ENCODE measurements at regions not wholly inside any gene's neighbourhood (a gene's known extent, or its start where the extent isn't known, plus 50 kb on each side); places are given as distances from the start of the nearest gene placed in this dataset.
A peak's percentile ranks its signal among the peaks of the same experiment; 100 is the strongest.
"Not testable (repeated sequence)": the region's sequence is repeated elsewhere in the genome, so short reads cannot be mapped to it uniquely, and the experiment has no call there.

- Histone ChIP-seq H3K27ac (no peak overlapping the region), H3K4me3 (no peak overlapping the region)
- no peak for TF ChIP-seq CTCF (IDR thresholded peaks at IDR 0.05)
- no peak for DNase-seq (ENCODE audit: low spot score)
These were observed 67.8 kb upstream of the HNMT start for GRCh38 chr2:137896467-137896866.

- DNase-seq (ENCODE audit: low spot score) = no peak
- TF ChIP-seq CTCF (IDR thresholded peaks at IDR 0.05) = no peak
- Histone ChIP-seq H3K27ac (no peak overlapping the region), H3K4me3 (no peak overlapping the region)
These were observed 67.2 kb upstream of the HNMT start for GRCh38 chr2:137897082-137897481.

GRCh38 chr2:137900421-137901141, 63.7 kb upstream of the HNMT start:
- no peak overlapping the region for H3K4me3 ChIP-seq
- DNase-seq (ENCODE audit: low spot score) = no peak
- no peak overlapping the region for H3K27ac ChIP-seq
- TF ChIP-seq CTCF (IDR thresholded peaks at IDR 0.05) = no peak

- no peak overlapping the region for H3K4me3 ChIP-seq
- TF ChIP-seq CTCF (IDR thresholded peaks at IDR 0.05) = peak; percentile 38
- no peak for DNase-seq (ENCODE audit: low spot score)
- no peak overlapping the region for H3K27ac ChIP-seq
These were observed 53.6 kb upstream of the HNMT start for GRCh38 chr2:137910641-137911040.

- Histone ChIP-seq H3K4me3 (no peak overlapping the region), H3K27ac (no peak overlapping the region)
- no peak for TF ChIP-seq CTCF (IDR thresholded peaks at IDR 0.05)
- no peak for DNase-seq (ENCODE audit: low spot score)
These were observed 51.9 kb upstream of the HNMT start for GRCh38 chr2:137912371-137912770.

- DNase-seq (ENCODE audit: low spot score) = no peak
- no peak for TF ChIP-seq CTCF (IDR thresholded peaks at IDR 0.05)
- Histone ChIP-seq H3K27ac (no peak overlapping the region), H3K4me3 (no peak overlapping the region)
These were observed 51.1 kb upstream of the HNMT start for GRCh38 chr2:137913169-137913568.

GRCh38 chr2:137913648-137914047, 50.6 kb upstream of the HNMT start:
- not testable (repeated sequence) for H3K27ac ChIP-seq; H3K4me3 ChIP-seq; DNase-seq (ENCODE audit: low spot score)
